GM23248 (cell line): ENCODE measurements at regions not wholly inside any gene's neighbourhood (a gene's known extent, or its start where the extent isn't known, plus 50 kb on each side); places are given as distances from the start of the nearest gene placed in this dataset.
A peak's percentile ranks its signal among the peaks of the same experiment; 100 is the strongest.

Experiments
- DNase-seq: peaks from one replicate; pipeline ENCODE4 v3.0.0-alpha.2; 2015
- H2AFZ ChIP-seq: fragments of 200-600 bp; sonication (generic); 2 replicates; pipeline ENCODE4 v1.6.1; 2016; ENCODE audit warnings: antibody characterized with exemption
- H3F3A ChIP-seq: fragments of 200-600 bp; sonication (generic); 2 replicates; pipeline ENCODE4 v1.6.1; 2016; ENCODE audit warnings: mild to moderate bottlenecking, antibody characterized with exemption, mixed run types; ENCODE audit not compliant: insufficient read depth
- H3K27ac ChIP-seq: fragments of 200-600 bp; sonication (generic); 2 replicates; pipeline ENCODE4 v1.5.1; 2016; ENCODE audit warnings: mild to moderate bottlenecking
- H3K27me3 ChIP-seq: fragments of 200-600 bp; sonication (generic); replicated peaks from 2 replicates; pipeline ENCODE4 v1.6.1; 2016; ENCODE audit warnings: mild to moderate bottlenecking; ENCODE audit not compliant: insufficient read depth
- H3K36me3 ChIP-seq: fragments of 200-600 bp; sonication (generic); 2 replicates; pipeline ENCODE4 v1.6.1; 2016; ENCODE audit warnings: low read depth, mild to moderate bottlenecking
- H3K4me1 ChIP-seq: fragments of 200-600 bp; sonication (generic); 2 replicates; pipeline ENCODE4 v1.6.1; 2016; ENCODE audit warnings: mild to moderate bottlenecking; ENCODE audit not compliant: insufficient read depth
- H3K4me2 ChIP-seq: fragments of 200-600 bp; sonication (generic); one replicate; pipeline ENCODE4 v1.6.1; 2016; ENCODE audit warnings: mild to moderate bottlenecking; ENCODE audit not compliant: unreplicated experiment
- H3K4me3 ChIP-seq: fragments of 200-600 bp; sonication (generic); 2 replicates; pipeline ENCODE4 v1.5.1; 2016; ENCODE audit warnings: mild to moderate bottlenecking
- H3K79me2 ChIP-seq: fragments of 200-600 bp; sonication (generic); 2 replicates; pipeline ENCODE4 v1.6.1; 2016; ENCODE audit warnings: mild to moderate bottlenecking; ENCODE audit not compliant: insufficient read depth
- H3K9ac ChIP-seq: fragments of 200-600 bp; sonication (generic); 2 replicates; pipeline ENCODE4 v1.6.1; 2016; ENCODE audit warnings: mild to moderate bottlenecking
- H3K9me2 ChIP-seq: fragments of 200-600 bp; sonication (generic); 2 replicates; pipeline ENCODE4 v1.6.1; 2016; ENCODE audit warnings: mixed run types, mild to moderate bottlenecking, moderate library complexity; ENCODE audit not compliant: insufficient read depth
- H3K9me3 ChIP-seq: fragments of 200-600 bp; sonication (generic); one replicate; pipeline ENCODE4 v1.6.1; 2017; ENCODE audit warnings: low read depth
- H4K20me1 ChIP-seq: fragments of 200-600 bp; sonication (generic); 2 replicates; pipeline ENCODE4 v1.6.0; 2016; ENCODE audit not compliant: insufficient read depth
- EZH2 ChIP-seq: fragments of 200-600 bp; sonication (generic); IDR thresholded peaks from 2 replicates; pipeline ENCODE4 v1.6.1; 2018; ENCODE audit warnings: antibody characterized with exemption, mild to moderate bottlenecking; ENCODE audit not compliant: insufficient read depth, poor library complexity, severe bottlenecking
- EZH2phosphoT487 ChIP-seq: fragments of 200-600 bp; sonication (generic); IDR thresholded peaks from 2 replicates; pipeline ENCODE4 v1.6.1; 2018; ENCODE audit warnings: antibody characterized with exemption, moderate library complexity, mild to moderate bottlenecking, low read depth; ENCODE audit not compliant: insufficient read depth
- WGBS, 2 experiments: methylation state at CpG; one replicate each; pipeline ENCODE4 v1.1.6; 2015 to 2017; ENCODE audit warnings: low lambda C conversion rate in 2 of 2, low coverage in 1 of 2; ENCODE audit errors: missing lambda C conversion rate in 2 of 2; 5-methylcytosine and 5-hydroxymethylcytosine counted together
- in situ Hi-C: fragments of 300-500 bp; cut with MboI; formaldehyde crosslinking; loops from 2 replicates; pipeline ENCODE4 v1.15.0; 2020

DNA sequence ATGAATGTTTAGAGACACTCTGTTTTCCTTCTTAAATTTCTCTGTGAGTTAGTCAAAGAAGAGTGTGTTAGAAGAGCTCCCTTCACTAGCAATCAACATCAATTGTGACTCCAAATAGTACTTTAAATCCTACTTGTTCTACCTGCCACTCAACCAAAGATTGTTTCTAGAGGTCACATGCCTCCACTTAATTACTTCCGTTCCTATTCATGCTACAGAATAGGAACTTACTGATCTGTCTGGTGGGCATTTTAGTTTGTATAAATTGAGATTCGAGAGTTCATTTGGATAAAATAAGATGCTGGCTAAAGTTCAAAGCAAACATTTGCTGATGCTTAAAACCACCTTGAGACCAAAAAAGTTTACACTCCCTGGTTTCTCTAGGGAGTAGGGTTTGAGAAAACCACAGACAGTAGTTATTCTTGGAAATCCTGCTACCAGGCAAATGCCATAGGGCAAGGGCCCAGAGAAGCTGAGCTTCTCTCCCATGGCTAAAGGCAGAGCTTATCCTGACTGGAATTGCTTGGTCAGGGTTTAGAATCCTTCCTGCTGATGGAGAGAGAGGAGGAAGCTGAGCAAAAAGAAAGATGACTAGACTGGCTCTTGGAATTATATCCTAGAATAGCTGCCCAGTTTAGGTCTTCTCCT, 389.6 kb upstream of the ATP2B1 start:
- WGBS, 2 experiments, result 83 to 85% methylated on average over 2 of the region's 2 CpGs
- Histone ChIP-seq H3K9me2 (no peaks in the 10 kb centered on the region), H3K4me3 (no peak overlapping the region), H3K36me3 (no peaks in the 10 kb centered on the region), H3K9ac (no peak overlapping the region), H3F3A (peaks cover 19% of the 10 kb centered on the region), H3K9me3 (no peaks in the 10 kb centered on the region), H3K4me2 (no peak overlapping the region), H2AFZ (no peak overlapping the region), H3K79me2 (no peaks in the 10 kb centered on the region), H3K27me3 (no peaks in the 10 kb centered on the region), H4K20me1 (no peaks in the 10 kb centered on the region), H3K4me1 (peaks cover 37% of the 10 kb centered on the region), H3K27ac (no peak overlapping the region)
- in situ Hi-C loops, result no loop called here
- no peak for TF ChIP-seq EZH2phosphoT487
- no peak for TF ChIP-seq EZH2
- peak; percentile 20 for DNase-seq

DNA sequence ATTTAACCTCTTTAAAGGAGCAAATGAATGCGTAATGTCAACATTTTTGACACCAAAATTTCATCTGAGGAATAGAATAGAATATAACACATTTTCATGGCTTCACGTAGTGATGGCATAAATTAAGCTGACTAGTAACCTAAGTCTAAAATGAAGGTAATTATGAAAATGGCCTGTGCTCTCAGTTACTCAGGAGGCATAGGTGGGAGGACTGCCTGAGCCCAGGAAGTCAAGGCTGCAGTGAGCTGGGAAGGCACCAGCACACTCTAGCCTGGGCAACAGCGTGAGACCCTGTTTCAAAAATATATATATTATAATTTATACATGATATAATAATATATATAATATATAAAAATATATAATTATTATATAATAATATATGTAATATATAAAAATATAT, 383.2 kb upstream of the ATP2B1 start:
- WGBS, 2 experiments, result 83 to 84% methylated on average over 3 of the region's 3 CpGs
- H3K27me3 ChIP-seq, result no peaks in the 10 kb centered on the region
- no peaks in the 10 kb centered on the region for H3K9me2 ChIP-seq
- no peak overlapping the region for H3K9ac ChIP-seq
- no peaks in the 10 kb centered on the region for H3K79me2 ChIP-seq
- no peaks in the 10 kb centered on the region for H4K20me1 ChIP-seq
- H3K4me1 ChIP-seq, result peaks cover 16% of the 10 kb centered on the region
- no peaks in the 10 kb centered on the region for H3K36me3 ChIP-seq
- in situ Hi-C loops, result no loop called here
- H3F3A ChIP-seq, result peaks cover 19% of the 10 kb centered on the region
- peak overlapping the region; percentile 62 for H3K4me2 ChIP-seq
- no peak for DNase-seq
- no peak overlapping the region for H3K4me3 ChIP-seq
- H3K27ac ChIP-seq, result peak overlapping the region; percentile 98
- TF ChIP-seq EZH2 (no peak), EZH2phosphoT487 (no peak)
- no peaks in the 10 kb centered on the region for H3K9me3 ChIP-seq
- H2AFZ ChIP-seq, result no peak overlapping the region

DNA sequence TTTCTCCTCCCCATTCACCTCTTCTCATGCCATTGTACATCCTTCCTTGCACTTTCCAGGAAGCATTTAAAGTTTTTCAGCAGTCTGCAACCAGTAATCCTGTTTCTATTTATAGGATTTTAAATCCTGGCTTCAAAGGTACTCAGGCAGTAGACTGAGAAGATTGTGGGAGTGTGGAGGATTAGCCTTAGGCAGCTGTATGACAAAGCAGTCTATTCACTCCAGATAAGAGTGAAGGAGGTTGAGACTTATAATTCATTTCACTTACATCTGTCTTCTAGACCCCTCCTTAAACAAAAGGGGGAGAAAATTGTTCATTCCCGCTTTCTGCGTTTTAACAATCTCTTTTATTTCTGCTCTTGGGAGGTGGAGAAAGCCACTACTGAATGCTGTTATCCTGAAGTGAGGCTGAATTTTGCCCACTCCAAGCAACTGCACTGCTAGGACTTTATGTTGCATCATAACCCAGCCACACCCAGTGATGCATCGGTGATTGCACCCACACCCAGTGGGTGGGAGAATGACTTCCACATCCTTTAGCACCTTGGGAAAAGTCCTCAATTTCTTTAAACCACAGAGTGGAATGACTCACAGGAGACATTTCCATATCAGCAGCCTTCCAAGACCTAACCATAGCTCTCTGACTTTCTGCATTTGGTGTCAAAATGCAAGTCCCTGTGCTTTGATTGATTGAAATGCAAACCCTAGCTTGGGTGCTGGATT, 382.5 kb upstream of the ATP2B1 start:
- Histone ChIP-seq H3K9ac (peak overlapping the region; percentile 79), H3K4me2 (peak overlapping the region; percentile 62), H3K4me3 (peak overlapping the region; percentile 54), H3K27me3 (no peaks in the 10 kb centered on the region), H2AFZ (peak overlapping the region; percentile 73; the same call in 1 of the 2 replicates), H3K27ac (peak overlapping the region; percentile 98), H3K4me1 (peaks cover 23% of the 10 kb centered on the region), H3K9me2 (no peaks in the 10 kb centered on the region), H3F3A (peaks cover 24% of the 10 kb centered on the region), H4K20me1 (no peaks in the 10 kb centered on the region), H3K9me3 (no peaks in the 10 kb centered on the region), H3K79me2 (no peaks in the 10 kb centered on the region), H3K36me3 (no peaks in the 10 kb centered on the region)
- WGBS, 2 experiments, result 0 to 3% methylated on average over 3 of the region's 3 CpGs
- in situ Hi-C loops, result no loop called here
- peak; percentile 97 for DNase-seq
- no peak for TF ChIP-seq EZH2

- Histone ChIP-seq H3F3A (peaks cover 25% of the 10 kb centered on the region), H3K27ac (no peak overlapping the region; the same call in 1 of the 2 replicates), H3K36me3 (no peaks in the 10 kb centered on the region), H2AFZ (no peak overlapping the region), H3K9me3 (no peaks in the 10 kb centered on the region), H3K9ac (no peak overlapping the region), H3K4me3 (no peak overlapping the region), H3K4me1 (peaks cover 29% of the 10 kb centered on the region), H4K20me1 (no peaks in the 10 kb centered on the region), H3K9me2 (no peaks in the 10 kb centered on the region; the same call in 1 of the 2 replicates), H3K79me2 (no peaks in the 10 kb centered on the region), H3K27me3 (no peaks in the 10 kb centered on the region), H3K4me2 (peak overlapping the region; percentile 43)
- DNase-seq, result peak; percentile 71
- WGBS, 2 experiments, result 0% methylated on average over 1 of the region's 1 CpG
- TF ChIP-seq EZH2, result no peak
- TF ChIP-seq EZH2phosphoT487, result no peak
- in situ Hi-C loops, result no loop called here
These were observed 377.6 kb upstream of the ATP2B1 start for GRCh38 chr12:90086281-90086680.
